Endothelial cell of umbilical vein (primary cell): ENCODE measurements at regions not wholly inside any gene's neighbourhood (a gene's known extent, or its start where the extent isn't known, plus 50 kb on each side); places are given as distances from the start of the nearest gene placed in this dataset.

Experiments used
- BruUV-seq: library from RNA; stranded (reverse); fragments of 400-500 nt; replicated peaks from 2 replicates; lab custom pipeline; 2021; lab: Mats Ljungman, UMichigan
- CTCF ChIA-PET: fragments of 300-600, 350-600 bp; sonication (Branson Sonifier 250); formaldehyde crosslinking; loops from one replicate; lab custom pipeline; 2021; ENCODE audit warnings: antibody characterized with exemption, inconsistent platforms; lab: Charles Lee
- POLR2A ChIA-PET: fragments of 300-600, 350-600 bp; sonication (Branson Sonifier 250); formaldehyde crosslinking; loops from one replicate; lab custom pipeline; 2021; ENCODE audit warnings: antibody characterized with exemption, inconsistent platforms; lab: Charles Lee
- DNase-seq: peaks from one replicate; pipeline ENCODE4 v3.0.0-alpha.2; 2011; ENCODE audit warnings: low read depth, low spot score
- FAIRE-seq: peaks from 2 replicates; lab custom pipeline; 2011; peaks lifted over from hg19 to GRCh38; lab: Jason Lieb, UNC
- H2AFZ ChIP-seq: 2 replicates; pipeline ENCODE4 v1.6.0; 2012; ENCODE audit warnings: low read depth, low read length, control low read depth, inconsistent platforms
- H3K27ac ChIP-seq: 2 replicates; pipeline ENCODE4 v1.5.1; 2011; ENCODE audit warnings: low read depth, mild to moderate bottlenecking, control low read depth, low read length, moderate library complexity; ENCODE audit not compliant: insufficient read depth
- H3K27me3 ChIP-seq, 2 experiments: 2 replicates each; pipeline versions ENCODE4 v1.6.0 to v1.6.1; 2011; ENCODE audit warnings: low read length in 2 of 2, mixed read lengths in 1 of 2; ENCODE audit not compliant: control insufficient read depth in 2 of 2, insufficient read depth in 2 of 2
- H3K36me3 ChIP-seq, 2 experiments: 2 replicates in 1 of 2; 3 replicates in 1 of 2; pipeline ENCODE4 v1.5.1; 2011; ENCODE audit warnings: low read length in 2 of 2, mild to moderate bottlenecking in 1 of 2, moderate library complexity in 1 of 2; ENCODE audit not compliant: control insufficient read depth in 2 of 2, insufficient read depth in 2 of 2; ENCODE audit errors: extremely low read depth in 1 of 2
- H3K4me1 ChIP-seq: 3 replicates; pipeline ENCODE4 v1.5.1; 2011; ENCODE audit warnings: mild to moderate bottlenecking, low read length; ENCODE audit not compliant: control insufficient read depth, insufficient read depth; ENCODE audit errors: extremely low read depth
- H3K4me2 ChIP-seq: 2 replicates; pipeline ENCODE4 v1.6.1; 2011; ENCODE audit warnings: low read length, control low read depth, mixed read lengths; ENCODE audit not compliant: insufficient read depth
- H3K4me3 ChIP-seq, 3 experiments: fragments of 200-600 bp in 1 of 3; sonication (generic), shearing (Covaris generic) in 1 of 3; replicated peaks in 1 of 3; 2 replicates each; pipeline ENCODE4 v1.5.1; 2011 to 2016; ENCODE audit warnings: control low read depth in 3 of 3, low read length in 3 of 3, mild to moderate bottlenecking in 2 of 3, inconsistent platforms in 1 of 3, low read depth in 1 of 3, moderate library complexity in 1 of 3; ENCODE audit not compliant: insufficient read depth in 1 of 3
- H3K79me2 ChIP-seq: 2 replicates; pipeline ENCODE4 v1.6.0; 2012; ENCODE audit warnings: low read length, inconsistent platforms; ENCODE audit not compliant: control insufficient read depth, insufficient read depth
- H3K9ac ChIP-seq: replicated peaks from 2 replicates; pipeline ENCODE3; 2011; ENCODE audit warnings: low read length, control low read depth; ENCODE audit not compliant: insufficient read depth; ENCODE audit errors: extremely low read depth
- H3K9me1 ChIP-seq: replicated peaks from 3 replicates; pipeline ENCODE4 v1.6.0; 2011; ENCODE audit warnings: mild to moderate bottlenecking, low read length; ENCODE audit not compliant: control insufficient read depth, insufficient read depth; ENCODE audit errors: extremely low read depth
- H3K9me3 ChIP-seq: replicated peaks from 2 replicates; pipeline ENCODE4 v1.5.1; 2012; ENCODE audit warnings: low read length, inconsistent platforms; ENCODE audit not compliant: control insufficient read depth, insufficient read depth
- H4K20me1 ChIP-seq: replicated peaks from 2 replicates; pipeline ENCODE3; 2011; ENCODE audit warnings: mild to moderate bottlenecking, low read length; ENCODE audit not compliant: control insufficient read depth, insufficient read depth; ENCODE audit errors: extremely low read depth
- EZH2 ChIP-seq: IDR thresholded peaks from 2 replicates; pipeline ENCODE4 v1.6.1; 2012; ENCODE audit warnings: borderline replicate concordance, low read depth, mild to moderate bottlenecking, moderate library complexity, low read length, inconsistent platforms; ENCODE audit not compliant: severe bottlenecking
- FOS ChIP-seq: IDR thresholded peaks from 2 replicates; pipeline ENCODE4 v1.6.1; 2011; ENCODE audit warnings: mild to moderate bottlenecking, low read length, moderate library complexity, borderline replicate concordance; ENCODE audit not compliant: insufficient read depth
- GATA2 ChIP-seq: IDR thresholded peaks from 2 replicates; pipeline ENCODE4 v1.7.0; 2011; ENCODE audit warnings: low read depth, mild to moderate bottlenecking, moderate library complexity, mixed read lengths, low read length; ENCODE audit not compliant: insufficient read length, insufficient read depth
- JUN ChIP-seq: IDR thresholded peaks from 2 replicates; pipeline ENCODE4 v1.6.1; 2011; ENCODE audit warnings: borderline replicate concordance, low read depth; ENCODE audit not compliant: insufficient read length, insufficient read depth
- MYC ChIP-seq: IDR thresholded peaks from one replicate; pipeline ENCODE4 v1.6.1; 2011; ENCODE audit warnings: mild to moderate bottlenecking, low read depth, low read length
- POLR2A ChIP-seq: IDR thresholded peaks from 2 replicates; pipeline ENCODE4 v1.6.1; 2012; ENCODE audit warnings: low read depth, mild to moderate bottlenecking, control low read depth, low read length
- POLR2AphosphoS5 ChIP-seq: IDR thresholded peaks from 2 replicates; pipeline ENCODE4 v1.6.1; 2012; ENCODE audit warnings: low read depth, mild to moderate bottlenecking, control low read depth, low read length, moderate library complexity; ENCODE audit not compliant: insufficient read depth
- dilution Hi-C: fragments of 300-500 bp; cut with MboI; formaldehyde crosslinking; loops from one replicate; pipeline ENCODE4 v1.15.0; 2019; ENCODE audit warnings: low sequenced_read_pairs; ENCODE audit not compliant: extremely low pct_ligation_motif_present
- intact Hi-C: fragments of 100-400 bp; cut with micrococcal nuclease; formaldehyde crosslinking; loops from one replicate; pipeline ENCODE4 v1.10.0; 2022
- TF ChIP-seq, protein P1 (sequence below): IDR thresholded peaks from 2 replicates; pipeline ENCODE4 v1.6.1; 2011; ENCODE audit not compliant: insufficient read depth, insufficient read length
- TF ChIP-seq, protein P2 (sequence below), 2 donors: IDR thresholded peaks; 1 replicate in 1 of 2; 2 replicates in 1 of 2; pipeline ENCODE4 v1.5.1; 2011; ENCODE audit warnings: low read length in 2 of 2, mild to moderate bottlenecking in 2 of 2, moderate library complexity in 2 of 2, control low read depth in 1 of 2, inconsistent platforms in 1 of 2, low read depth in 1 of 2; ENCODE audit not compliant: insufficient read depth in 1 of 2; ENCODE audit errors: extremely low read depth in 1 of 2

DNA sequence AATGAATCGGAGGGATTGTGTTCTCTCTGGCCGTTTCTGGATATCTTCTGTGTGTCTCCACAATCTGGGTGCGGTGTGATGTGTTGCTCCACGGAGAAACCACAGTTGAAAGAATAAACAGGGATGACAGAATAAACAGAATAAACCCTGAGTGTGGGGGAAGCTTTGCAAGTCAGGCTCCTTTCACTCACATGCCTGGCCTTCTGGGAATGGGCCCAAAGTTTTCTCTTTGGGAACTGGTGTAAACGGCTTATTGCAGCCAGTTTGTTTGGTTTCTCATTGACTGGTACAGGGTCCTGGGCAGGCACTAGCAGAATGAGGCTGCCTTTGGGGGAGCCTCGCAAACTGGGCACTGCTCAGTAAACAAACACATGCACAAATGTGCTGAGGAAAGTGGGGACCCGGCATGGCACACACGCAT lies 324.7 kb downstream of the DLEU7 start:
- Histone ChIP-seq H3K36me3 (no peaks in the 10 kb centered on the region), H3K9me3 (no peaks in the 10 kb centered on the region), H3K4me3 (no peak overlapping the region), H3K9me1 (no peaks in the 10 kb centered on the region), H3K4me2 (no peak overlapping the region), H3K79me2 (no peaks in the 10 kb centered on the region), H2AFZ (no peak overlapping the region), H3K27ac (no peak overlapping the region), H3K27me3 (no peaks in the 10 kb centered on the region), H4K20me1 (no peaks in the 10 kb centered on the region), H3K9ac (no peak overlapping the region), H3K4me1 (no peaks in the 10 kb centered on the region)
- CTCF ChIA-PET, result no interaction called here
- FAIRE-seq, result no peak
- POLR2A ChIA-PET, result no interaction called here
- intact Hi-C loops, result no loop called here
- dilution Hi-C loops, result no loop called here
- TF ChIP-seq POLR2A (no peak), FOS (no peak), EZH2 (no peak), GATA2 (no peak), MYC (no peak), JUN (no peak), POLR2AphosphoS5 (no peak)
- TF ChIP-seq, protein P1, sequence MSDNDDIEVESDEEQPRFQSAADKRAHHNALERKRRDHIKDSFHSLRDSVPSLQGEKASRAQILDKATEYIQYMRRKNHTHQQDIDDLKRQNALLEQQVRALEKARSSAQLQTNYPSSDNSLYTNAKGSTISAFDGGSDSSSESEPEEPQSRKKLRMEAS, result no peak
- TF ChIP-seq, protein P2, sequence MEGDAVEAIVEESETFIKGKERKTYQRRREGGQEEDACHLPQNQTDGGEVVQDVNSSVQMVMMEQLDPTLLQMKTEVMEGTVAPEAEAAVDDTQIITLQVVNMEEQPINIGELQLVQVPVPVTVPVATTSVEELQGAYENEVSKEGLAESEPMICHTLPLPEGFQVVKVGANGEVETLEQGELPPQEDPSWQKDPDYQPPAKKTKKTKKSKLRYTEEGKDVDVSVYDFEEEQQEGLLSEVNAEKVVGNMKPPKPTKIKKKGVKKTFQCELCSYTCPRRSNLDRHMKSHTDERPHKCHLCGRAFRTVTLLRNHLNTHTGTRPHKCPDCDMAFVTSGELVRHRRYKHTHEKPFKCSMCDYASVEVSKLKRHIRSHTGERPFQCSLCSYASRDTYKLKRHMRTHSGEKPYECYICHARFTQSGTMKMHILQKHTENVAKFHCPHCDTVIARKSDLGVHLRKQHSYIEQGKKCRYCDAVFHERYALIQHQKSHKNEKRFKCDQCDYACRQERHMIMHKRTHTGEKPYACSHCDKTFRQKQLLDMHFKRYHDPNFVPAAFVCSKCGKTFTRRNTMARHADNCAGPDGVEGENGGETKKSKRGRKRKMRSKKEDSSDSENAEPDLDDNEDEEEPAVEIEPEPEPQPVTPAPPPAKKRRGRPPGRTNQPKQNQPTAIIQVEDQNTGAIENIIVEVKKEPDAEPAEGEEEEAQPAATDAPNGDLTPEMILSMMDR (IDR thresholded peaks at IDR 0.05; ENCODE audit: extremely low read depth in 1 of 2, insufficient read depth in 1 of 2, low read depth in 1 of 2, low read length in 2 of 2), result no peak
- DNase-seq, result no peak
- BruUV-seq, result no TSS peak
